GF-D8 (cell line): ENCODE measurements at regions not wholly inside any gene's neighbourhood (a gene's known extent, or its start where the extent isn't known, plus 50 kb on each side); places are given as distances from the start of the nearest gene placed in this dataset.
"Not testable (repeated sequence)": the region's sequence is repeated elsewhere in the genome, so short reads cannot be mapped to it uniquely, and the experiment has no call there.

Experiments used
- DNase-seq: peaks from one replicate; lab custom pipeline; 2025; lab: John Stamatoyannopoulos, UW

DNA sequence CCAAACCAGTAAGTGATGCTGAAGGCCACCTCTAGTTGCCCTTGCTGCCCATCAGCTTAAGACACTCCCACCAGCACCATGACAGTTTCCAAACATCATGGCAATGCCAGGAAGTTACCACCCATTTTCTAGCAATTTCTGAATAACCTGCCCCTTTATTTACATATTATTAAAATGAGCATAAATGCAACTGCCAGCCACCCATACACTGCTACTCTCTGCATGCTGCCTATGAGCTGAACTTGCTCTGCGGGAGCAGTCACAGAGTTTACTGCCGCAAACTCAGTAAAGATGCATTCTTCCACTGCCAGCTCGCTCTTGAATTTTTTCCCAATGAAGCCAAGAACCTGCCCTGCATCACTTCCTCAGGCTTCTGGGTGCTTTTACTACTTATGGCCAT, 212.6 kb downstream of the SH2D4B start:
- no peak for DNase-seq

DNA sequence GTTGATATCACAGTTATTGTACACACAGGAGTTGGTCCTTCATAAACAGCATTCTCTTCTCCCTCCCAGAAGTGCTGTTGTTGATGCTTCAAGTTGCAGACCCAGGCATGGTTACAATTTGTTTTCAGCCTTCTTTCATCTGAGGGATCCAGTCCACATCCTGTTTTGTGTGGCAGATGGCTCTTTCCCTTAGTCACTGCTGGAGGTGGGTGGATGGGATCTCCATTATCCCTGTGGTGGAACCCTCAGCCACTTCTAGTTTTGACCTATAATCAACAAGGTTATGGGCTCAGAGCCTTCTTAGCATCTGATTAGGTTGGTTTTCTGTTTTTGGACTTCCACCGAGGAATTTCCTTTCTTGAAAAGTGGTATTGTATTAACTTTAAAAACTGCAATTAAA, 214.2 kb downstream of the SH2D4B start:
- no peak for DNase-seq

DNA sequence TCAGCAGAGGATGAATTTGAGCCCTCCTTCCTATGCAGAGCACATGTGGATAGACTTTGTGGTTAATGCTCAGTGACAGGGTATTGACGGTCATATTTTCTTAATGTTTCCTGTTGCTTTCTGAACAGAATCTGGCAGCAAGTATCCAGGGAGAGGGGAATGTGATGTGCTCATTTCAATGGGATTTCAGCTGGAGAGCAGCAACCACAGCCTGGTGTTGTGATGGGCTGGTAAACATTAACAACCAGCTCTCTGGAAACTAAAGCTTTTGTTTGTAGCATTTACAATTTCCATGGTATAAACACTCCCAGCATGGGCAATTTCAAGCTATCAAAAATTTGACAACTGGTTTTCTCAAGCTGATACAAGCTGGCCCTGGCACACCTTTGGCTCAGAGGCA, 215.9 kb downstream of the SH2D4B start:
- no peak for DNase-seq

DNA sequence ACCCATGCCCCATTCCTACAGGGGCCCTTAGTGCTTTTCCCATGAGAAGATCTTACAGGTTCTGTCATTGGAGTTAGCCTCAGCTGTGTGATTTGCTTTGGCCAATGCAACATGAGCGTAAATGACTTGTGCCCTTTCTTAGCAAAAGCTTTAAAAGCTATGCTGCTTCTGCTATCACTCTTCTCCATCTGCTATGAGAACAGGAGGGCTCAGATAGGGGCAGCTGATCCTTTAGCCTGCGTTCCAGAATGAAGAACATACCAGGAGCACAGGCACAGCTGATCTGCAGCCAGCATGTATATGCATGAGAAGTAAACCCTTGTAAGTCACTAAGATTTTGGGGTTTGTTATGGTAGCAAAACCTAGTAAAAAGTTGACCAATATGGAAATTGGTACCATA, 218.2 kb downstream of the SH2D4B start:
- DNase-seq, result no peak

GRCh38 chr10:80759693-80760092, 222.0 kb downstream of the SH2D4B start:
- DNase-seq, result no peak

DNA sequence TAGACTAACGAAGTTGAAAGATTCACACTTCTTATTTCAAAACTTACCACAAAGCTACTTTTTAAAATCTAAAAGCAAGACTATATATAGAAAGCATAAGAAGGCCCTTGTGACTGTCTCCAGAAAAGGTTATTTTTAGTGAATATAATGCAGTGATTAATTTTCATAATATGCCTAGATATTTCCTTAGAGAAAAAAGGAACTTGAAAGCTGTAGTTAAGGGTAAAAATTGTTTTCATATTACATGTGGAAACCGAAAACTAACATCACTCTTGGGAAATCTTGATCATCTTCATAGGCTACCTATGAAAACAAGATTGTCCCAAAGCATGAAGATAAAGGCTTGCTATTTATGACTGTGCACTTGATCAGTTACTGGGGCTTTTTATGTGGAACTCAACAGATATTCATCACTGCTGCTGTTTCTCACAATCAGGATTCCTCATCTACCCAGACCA, 223.2 kb downstream of the SH2D4B start:
- no peak for DNase-seq

GRCh38 chr10:80767963-80768362, 230.3 kb downstream of the SH2D4B start:
- no peak for DNase-seq

GRCh38 chr10:80769700-80770160, 232.0 kb downstream of the SH2D4B start:
- peak; percentile 53 for DNase-seq

DNA sequence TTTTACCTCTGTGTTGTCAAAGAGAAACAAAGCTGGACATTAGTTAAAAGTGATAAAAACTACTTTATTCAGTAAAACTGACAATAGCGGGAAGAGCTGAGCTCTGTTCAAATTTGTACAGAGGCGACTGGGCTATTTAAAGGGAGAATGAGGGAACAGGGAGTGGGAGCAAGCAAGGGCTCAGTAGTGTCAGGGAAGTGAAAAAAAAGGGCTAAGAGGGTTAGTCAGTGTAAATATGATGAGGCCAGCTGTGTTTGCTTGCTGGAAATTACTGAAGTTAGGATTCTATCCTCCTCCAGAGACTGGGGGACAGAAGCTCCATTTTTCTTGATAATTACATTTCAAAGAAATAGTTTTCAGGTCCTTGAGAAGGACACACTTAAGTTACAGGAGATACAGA, 232.5 kb downstream of the SH2D4B start:
- no peak for DNase-seq

- DNase-seq, result no peak
Measured at GRCh38 chr10:80771285-80771684, 233.6 kb downstream of the SH2D4B start.

GRCh38 chr10:80771902-80772555, 234.3 kb downstream of the SH2D4B start:
- no peak for DNase-seq

- DNase-seq, result no peak
Measured at GRCh38 chr10:80772596-80772995, 234.9 kb downstream of the SH2D4B start.

DNA sequence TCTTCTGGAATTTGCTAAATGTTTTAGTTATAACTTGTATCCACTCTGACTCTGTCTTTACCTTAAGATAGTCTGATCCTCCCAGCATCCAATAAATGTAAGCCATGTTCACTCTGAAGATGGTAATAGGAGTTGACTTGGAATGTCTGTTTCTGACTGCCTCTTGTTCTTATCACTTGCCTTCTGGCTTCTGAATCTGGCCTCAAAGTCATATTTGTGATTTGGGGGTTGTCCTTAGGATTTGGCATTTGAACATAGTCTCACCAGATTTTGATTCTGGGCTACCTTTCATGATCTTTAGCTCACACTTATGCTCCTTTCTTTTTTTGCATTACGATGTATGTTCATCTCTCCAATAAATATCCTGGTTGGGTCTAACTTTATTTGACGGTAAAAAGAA, 247.0 kb downstream of the SH2D4B start:
- no peak for DNase-seq

DNA sequence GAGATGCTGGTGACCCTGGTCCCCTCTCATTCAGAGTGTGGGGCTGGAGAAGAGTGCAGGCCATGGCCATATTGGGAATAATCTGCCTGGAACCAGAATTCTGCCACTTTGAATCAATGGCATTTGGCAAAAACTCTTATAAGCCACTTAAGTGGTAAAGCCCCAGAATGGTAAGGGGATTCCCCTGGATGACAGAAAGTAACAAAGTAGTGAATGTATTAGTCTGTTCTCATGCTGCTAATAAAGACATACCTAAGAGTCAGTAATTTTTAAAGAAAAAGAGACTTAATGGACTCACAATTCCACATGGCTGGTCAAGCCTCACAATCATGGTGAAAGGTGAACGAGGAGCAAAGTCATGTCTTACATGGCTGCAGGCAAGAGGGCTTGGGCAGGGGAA, 248.6 kb downstream of the SH2D4B start:
- no peak for DNase-seq

- DNase-seq, result no peak
Measured at GRCh38 chr10:80787952-80788351, 250.2 kb downstream of the SH2D4B start.

- DNase-seq, result no peak
Measured at GRCh38 chr10:80794994-80795393, 257.3 kb downstream of the SH2D4B start.

GRCh38 chr10:80805343-80806020, 267.8 kb downstream of the SH2D4B start:
- no peak for DNase-seq

- DNase-seq, result no peak
Measured at GRCh38 chr10:80814147-80814652, 276.5 kb downstream of the SH2D4B start.

DNA sequence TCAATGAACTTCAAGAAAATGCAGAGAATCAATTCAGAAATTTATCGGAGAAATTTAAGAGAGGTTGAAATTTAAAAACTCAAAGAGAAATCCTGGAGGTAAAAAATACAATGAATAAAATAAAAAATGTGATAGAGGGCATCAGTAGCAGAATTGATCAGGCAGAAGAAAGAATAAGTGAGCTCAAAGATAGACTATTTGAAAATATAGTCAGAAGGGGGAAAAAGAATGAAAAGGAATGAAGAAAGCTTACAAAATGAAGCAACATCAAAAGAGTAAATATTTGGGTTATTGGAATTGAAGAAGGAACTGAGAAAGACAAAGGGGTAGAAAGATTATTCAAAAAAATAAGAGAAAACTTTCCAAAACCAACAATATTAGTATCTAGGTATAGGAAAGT, 291.4 kb downstream of the SH2D4B start:
- DNase-seq, result no peak

GRCh38 chr10:80829562-80829961, 291.9 kb downstream of the SH2D4B start:
- DNase-seq, result no peak

GRCh38 chr10:80832693-80833092, 295.0 kb downstream of the SH2D4B start:
- DNase-seq, result not testable (repeated sequence)

- DNase-seq, result no peak
Measured at GRCh38 chr10:80855348-80855971, 317.8 kb downstream of the SH2D4B start.

DNA sequence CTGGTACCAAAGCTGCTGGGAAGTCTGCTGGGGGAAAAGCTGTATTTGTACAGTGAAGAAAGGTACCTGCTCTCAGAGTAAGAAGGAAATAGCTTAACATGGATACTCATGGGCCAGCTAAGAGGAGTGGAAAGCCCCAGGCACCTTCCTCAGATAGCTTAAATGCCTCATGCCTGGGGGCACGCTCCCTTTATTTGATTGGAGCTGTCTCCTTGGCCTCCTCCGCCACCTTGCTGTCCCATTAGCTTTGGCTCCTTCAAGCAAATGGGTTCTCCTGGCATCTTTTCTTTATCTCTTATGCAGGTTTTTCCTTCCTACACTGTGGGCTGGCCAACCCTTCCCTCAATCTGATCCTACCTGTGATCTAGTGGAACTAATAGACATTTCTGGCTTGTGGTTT, 318.5 kb downstream of the SH2D4B start:
- no peak for DNase-seq
